ENCODE measurements at regions not wholly inside any gene's neighbourhood (a gene's known extent, or its start where the extent isn't known, plus 50 kb on each side); places are given as distances from the start of the nearest gene placed in this dataset.
A peak's percentile ranks its signal among the peaks of the same experiment; 100 is the strongest.

- Histone ChIP-seq H3K4me3 (no peak overlapping the region), H3K27me3 (no peaks in the 10 kb centered on the region), H3K27ac (no peak overlapping the region), H3K9me3 (no peaks in the 10 kb centered on the region), H3K36me3 (no peaks in the 10 kb centered on the region), H3K4me1 (no peaks in the 10 kb centered on the region)
- TF ChIP-seq CTCF (IDR thresholded peaks at IDR 0.05): no peak
- no peak for DNase-seq (ENCODE audit: low spot score in 2 of 2)
- intact Hi-C loops (cut with DNase I): no loop called here
Measured at GRCh38 chr13:88675347-88675996, 1004.3 kb downstream of the SLITRK5 start.

- Histone ChIP-seq H3K27ac (no peak overlapping the region), H3K36me3 (no peaks in the 10 kb centered on the region), H3K4me3 (no peak overlapping the region), H3K27me3 (no peaks in the 10 kb centered on the region), H3K4me1 (no peaks in the 10 kb centered on the region), H3K9me3 (no peaks in the 10 kb centered on the region)
- DNase-seq (ENCODE audit: low spot score in 2 of 2): no peak
- intact Hi-C loops (cut with DNase I): no loop called here
- no peak for TF ChIP-seq CTCF (IDR thresholded peaks at IDR 0.05)
Measured at GRCh38 chr13:88676016-88676415, 1004.8 kb downstream of the SLITRK5 start.

GRCh38 chr13:88685459-88685858, 1014.3 kb downstream of the SLITRK5 start:
- Histone ChIP-seq H3K4me1 (no peaks in the 10 kb centered on the region), H3K36me3 (no peaks in the 10 kb centered on the region), H3K27ac (no peak overlapping the region), H3K27me3 (no peaks in the 10 kb centered on the region), H3K9me3 (no peaks in the 10 kb centered on the region), H3K4me3 (no peak overlapping the region)
- TF ChIP-seq CTCF (IDR thresholded peaks at IDR 0.05): no peak
- intact Hi-C loops (cut with DNase I): no loop called here
- DNase-seq (ENCODE audit: low spot score in 2 of 2): no peak

GRCh38 chr13:88701551-88701950, 1030.4 kb downstream of the SLITRK5 start:
- intact Hi-C loops (cut with DNase I): no loop called here
- Histone ChIP-seq H3K4me1 (no peaks in the 10 kb centered on the region), H3K36me3 (no peaks in the 10 kb centered on the region), H3K4me3 (no peak overlapping the region), H3K27me3 (no peaks in the 10 kb centered on the region), H3K27ac (no peak overlapping the region), H3K9me3 (peaks cover 0 to 3% of the 10 kb centered on the region in 2 donors)
- no peak for TF ChIP-seq CTCF (IDR thresholded peaks at IDR 0.05)
- DNase-seq (ENCODE audit: low spot score in 2 of 2): no peak

GRCh38 chr13:88704600-88705275, 1033.6 kb downstream of the SLITRK5 start:
- no peaks in the 10 kb centered on the region for H3K27me3 ChIP-seq
- peaks cover 0 to under 1% of the 10 kb centered on the region in 2 donors for H3K9me3 ChIP-seq
- H3K4me1 ChIP-seq: no peaks in the 10 kb centered on the region
- DNase-seq (ENCODE audit: low spot score in 2 of 2): no peak
- H3K36me3 ChIP-seq: no peaks in the 10 kb centered on the region
- intact Hi-C loops (cut with DNase I): no loop called here
- TF ChIP-seq CTCF (IDR thresholded peaks at IDR 0.05): no peak
- peak overlapping the region in 1 of 2 donors; percentile 17 for H3K4me3 ChIP-seq
- no peak overlapping the region for H3K27ac ChIP-seq
